AG04450 (cell line): ENCODE measurements at regions not wholly inside any gene's neighbourhood (a gene's known extent, or its start where the extent isn't known, plus 50 kb on each side); places are given as distances from the start of the nearest gene placed in this dataset.

Experiments used
- CTCF ChIA-PET: fragments of 300-600, 350-600 bp; formaldehyde crosslinking; extraction: SDS; loops from one replicate; lab custom pipeline; 2022; ENCODE audit warnings: antibody characterized with exemption, inconsistent platforms; lab: Charles Lee
- POLR2A ChIA-PET: fragments of 350-600 bp; formaldehyde crosslinking; extraction: SDS; loops from one replicate; lab custom pipeline; 2021; ENCODE audit warnings: antibody characterized with exemption, inconsistent platforms; lab: Yijun Ruan, JAX
- DNase-seq: peaks from one replicate; pipeline ENCODE4 v3.0.0-alpha.2; 2011; ENCODE audit warnings: low read depth, low spot score
- H3K27ac ChIP-seq: one replicate; pipeline ENCODE4 v1.5.1; 2012; ENCODE audit warnings: low read depth, low read length, control low read depth
- H3K27me3 ChIP-seq: one replicate; pipeline ENCODE4 v1.6.0; 2012; ENCODE audit warnings: low read length; ENCODE audit not compliant: control insufficient read depth, insufficient read depth
- H3K4me3 ChIP-seq: 2 replicates; pipeline ENCODE4 v1.5.1; 2011; ENCODE audit warnings: mild to moderate bottlenecking, low read depth, low read length, control low read depth
- H3K9me3 ChIP-seq: 2 replicates; pipeline ENCODE4 v1.5.1; 2012; ENCODE audit warnings: low read length; ENCODE audit not compliant: control insufficient read depth, insufficient read depth
- CTCF ChIP-seq: IDR thresholded peaks from 2 replicates; pipeline ENCODE4 v1.5.1; 2011; ENCODE audit warnings: low read depth, low read length, control low read depth, inconsistent platforms

GRCh38 chr18:67790527-67790926 is 274.0 kb upstream of the DSEL start:
- DNase-seq = no peak
- no peaks in the 10 kb centered on the region for H3K27me3 ChIP-seq
- H3K4me3 ChIP-seq = no peak overlapping the region
- H3K27ac ChIP-seq = no peak overlapping the region
- ChIA-PET CTCF (interaction anchor here (0.6 kb wide), 1 partner anchor 207 kb away, joined by 3 read pairs; no protein-coding TSS in a partner anchor), POLR2A (no interaction called here)
- TF ChIP-seq CTCF = no peak
- peaks cover 4% of the 10 kb centered on the region for H3K9me3 ChIP-seq

DNA sequence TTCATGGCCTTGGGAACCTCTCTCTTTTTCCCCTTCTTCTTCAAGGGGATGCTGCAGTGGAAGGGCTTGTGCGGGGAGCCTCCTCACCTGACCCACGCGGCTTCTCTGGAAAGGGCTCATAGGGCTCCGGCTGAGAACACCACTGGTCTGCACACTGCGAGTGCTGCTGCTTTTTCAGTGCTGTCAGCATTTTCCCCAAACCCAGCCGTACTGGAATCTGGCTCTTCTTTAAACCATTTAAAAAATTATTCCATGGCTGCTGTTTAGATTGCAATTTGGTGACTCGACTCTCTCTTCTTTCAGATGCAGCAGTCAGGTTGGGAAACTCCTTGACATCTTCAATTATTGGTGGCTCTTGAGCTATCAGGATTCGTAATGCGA is 272.6 kb upstream of the DSEL start:
- ChIA-PET POLR2A (no interaction called here), CTCF (no interaction called here)
- H3K4me3 ChIP-seq = no peak overlapping the region
- H3K27ac ChIP-seq = no peak overlapping the region
- H3K27me3 ChIP-seq = no peaks in the 10 kb centered on the region
- no peak for DNase-seq
- peaks cover 4% of the 10 kb centered on the region for H3K9me3 ChIP-seq
- no peak for TF ChIP-seq CTCF

DNA sequence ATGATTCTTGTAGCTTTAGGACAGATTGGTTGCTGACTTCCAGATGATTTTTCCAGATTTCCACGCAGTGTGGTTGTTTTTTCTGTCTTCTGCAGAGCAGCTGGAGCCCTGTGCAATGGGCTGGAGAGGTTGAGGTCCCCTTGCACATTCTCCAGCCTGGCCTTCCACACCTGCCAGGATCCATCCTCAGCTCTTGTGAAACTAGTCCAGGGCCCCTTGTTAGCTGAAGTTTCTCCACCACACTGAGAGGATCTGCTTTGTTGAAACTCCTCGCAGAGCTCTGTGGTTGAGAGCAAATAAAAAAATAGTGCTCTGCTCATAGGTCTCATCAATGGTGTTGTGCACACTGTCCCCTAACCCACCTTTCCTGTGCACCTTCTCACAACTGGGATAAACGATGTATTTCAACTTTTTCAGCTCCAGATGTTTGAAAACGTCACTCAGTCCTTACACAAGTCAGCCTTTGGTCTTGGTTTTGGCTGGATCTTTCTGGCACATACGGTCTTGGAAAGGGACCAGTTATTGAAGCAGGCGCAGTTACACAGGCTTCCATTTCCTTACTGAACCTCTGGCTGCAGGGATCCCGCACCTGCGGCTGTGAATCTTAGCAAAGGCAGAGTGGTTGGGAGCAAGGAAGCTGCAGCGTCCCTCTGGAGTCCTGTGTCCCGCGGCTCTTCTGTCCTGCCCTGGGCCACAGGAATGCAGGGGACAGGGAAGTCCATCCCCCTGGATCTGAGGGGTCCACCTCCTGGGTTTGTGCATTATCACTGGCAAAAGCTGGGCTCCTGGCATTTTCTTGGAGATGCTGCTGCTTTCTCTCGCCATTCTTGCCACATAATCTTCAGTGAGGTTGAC is 272.0 kb upstream of the DSEL start:
- H3K4me3 ChIP-seq = no peak overlapping the region
- POLR2A ChIA-PET = no interaction called here
- CTCF ChIA-PET = no interaction called here

DNA sequence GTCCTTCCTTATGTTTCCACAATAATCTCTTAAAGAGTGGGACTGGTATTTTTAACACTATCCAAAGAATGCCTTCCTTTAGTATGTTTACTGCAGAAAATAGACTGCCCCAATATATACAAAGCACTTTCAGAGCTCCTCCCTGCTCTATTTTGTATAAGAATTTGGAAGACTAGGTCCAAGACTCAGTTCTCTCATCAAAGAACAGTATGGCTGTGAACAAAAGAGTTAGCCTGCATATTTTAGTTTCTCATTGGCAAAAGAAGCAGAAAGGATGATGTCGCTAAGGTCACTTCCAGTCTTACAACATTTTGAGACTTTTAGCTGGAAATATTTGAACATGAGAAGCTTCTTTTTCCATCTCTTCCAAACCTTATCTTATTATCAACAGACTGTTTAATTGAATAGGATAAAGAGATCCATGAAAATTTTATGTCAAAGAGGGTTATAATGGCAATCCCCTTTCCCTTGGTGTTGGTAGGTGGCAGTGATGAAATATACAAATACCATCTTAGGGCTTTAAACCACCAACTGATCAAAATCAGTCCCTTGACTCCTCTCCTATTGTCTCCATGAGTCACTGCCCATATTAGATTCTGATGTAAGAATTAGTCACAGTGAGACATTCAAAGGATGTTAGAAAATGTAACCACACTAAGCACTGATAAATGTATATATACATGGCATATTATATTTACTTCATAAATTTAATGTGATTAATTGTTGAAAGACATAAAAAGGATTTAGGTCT is 266.9 kb upstream of the DSEL start:
- H3K27me3 ChIP-seq = no peaks in the 10 kb centered on the region
- CTCF ChIA-PET = no interaction called here
- no peak for TF ChIP-seq CTCF
- peak overlapping the region; percentile 34 for H3K27ac ChIP-seq
- DNase-seq = no peak
- POLR2A ChIA-PET = no interaction called here
- no peak overlapping the region for H3K4me3 ChIP-seq
- H3K9me3 ChIP-seq = no peaks in the 10 kb centered on the region

More for the DNA sequence above, 272.0 kb upstream of the DSEL start:
- H3K9me3 ChIP-seq = peaks cover 4% of the 10 kb centered on the region
- H3K27me3 ChIP-seq = no peaks in the 10 kb centered on the region
- DNase-seq = no peak
- no peak overlapping the region for H3K27ac ChIP-seq
- TF ChIP-seq CTCF = no peak

DNA sequence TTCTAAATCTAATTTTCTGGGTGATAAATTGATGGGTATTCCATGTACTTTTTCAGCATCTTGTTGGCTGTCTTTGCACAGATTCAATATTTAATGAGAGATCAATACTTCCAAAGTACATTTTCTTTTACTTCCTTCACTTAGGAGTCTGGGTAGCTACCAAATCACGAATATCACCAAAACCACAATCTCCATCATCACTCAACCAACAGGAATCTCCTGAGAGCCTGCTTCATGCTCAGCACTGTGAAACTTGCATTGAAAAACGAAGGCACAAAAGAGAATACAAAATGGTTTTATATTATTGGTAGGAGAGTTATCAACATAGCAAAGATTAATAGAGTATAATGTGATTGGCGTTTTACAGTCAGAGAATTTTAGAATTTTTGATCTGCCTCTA is 261.5 kb upstream of the DSEL start:
- Histone ChIP-seq H3K27me3 (no peaks in the 10 kb centered on the region), H3K4me3 (no peak overlapping the region), H3K27ac (no peak overlapping the region), H3K9me3 (no peaks in the 10 kb centered on the region)
- no peak for TF ChIP-seq CTCF
- DNase-seq = no peak
- ChIA-PET CTCF (no interaction called here), POLR2A (no interaction called here)
